Endothelial cell (in vitro differentiated cells): ENCODE measurements at regions not wholly inside any gene's neighbourhood (a gene's known extent, or its start where the extent isn't known, plus 50 kb on each side); places are given as distances from the start of the nearest gene placed in this dataset.

Source experiments
- DNase-seq: peaks from one replicate; pipeline ENCODE4 v3.0.0; 2021; ENCODE audit warnings: low spot score
- H3K27ac Mint-ChIP-seq: one replicate; pipeline ENCODE4 v1.8.0; 2021; ENCODE audit warnings: mixed read lengths, inconsistent platforms; ENCODE audit not compliant: unreplicated experiment
- H3K27me3 Mint-ChIP-seq: one replicate; pipeline ENCODE4 v1.8.0; 2021; ENCODE audit warnings: mild to moderate bottlenecking, moderate library complexity, mixed read lengths, inconsistent platforms; ENCODE audit not compliant: unreplicated experiment
- H3K36me3 Mint-ChIP-seq: one replicate; pipeline ENCODE4 v1.8.0; 2021; ENCODE audit warnings: mild to moderate bottlenecking, low read depth, mixed read lengths, inconsistent platforms; ENCODE audit not compliant: unreplicated experiment
- H3K4me1 Mint-ChIP-seq: one replicate; pipeline ENCODE4 v1.8.0; 2021; ENCODE audit warnings: mild to moderate bottlenecking, mixed read lengths, inconsistent platforms; ENCODE audit not compliant: unreplicated experiment
- H3K4me3 Mint-ChIP-seq: one replicate; pipeline ENCODE4 v1.8.0; 2021; ENCODE audit warnings: mild to moderate bottlenecking, mixed read lengths, inconsistent platforms; ENCODE audit not compliant: unreplicated experiment
- H3K9me3 Mint-ChIP-seq: one replicate; pipeline ENCODE4 v1.8.0; 2021; ENCODE audit warnings: mixed read lengths, inconsistent platforms; ENCODE audit not compliant: unreplicated experiment
- CTCF ChIP-seq: fragments of 200-600 bp; sonication (generic); IDR thresholded peaks from one replicate; pipeline ENCODE4 v1.5.0; 2021; ENCODE audit warnings: antibody characterized with exemption; ENCODE audit not compliant: unreplicated experiment

- no peak for TF ChIP-seq CTCF
- Mint-ChIP-seq H3K9me3 (no peaks in the 10 kb centered on the region), H3K27me3 (no peaks in the 10 kb centered on the region), H3K27ac (no peak overlapping the region), H3K4me1 (no peaks in the 10 kb centered on the region), H3K36me3 (no peaks in the 10 kb centered on the region), H3K4me3 (no peak overlapping the region)
- DNase-seq = no peak
Observed at GRCh38 chr4:160026721-160027120, 923.8 kb downstream of the RAPGEF2 start.

- H3K36me3 Mint-ChIP-seq = no peaks in the 10 kb centered on the region
- H3K4me3 Mint-ChIP-seq = no peak overlapping the region
- H3K27me3 Mint-ChIP-seq = no peaks in the 10 kb centered on the region
- no peaks in the 10 kb centered on the region for H3K4me1 Mint-ChIP-seq
- H3K9me3 Mint-ChIP-seq = no peaks in the 10 kb centered on the region
- no peak for TF ChIP-seq CTCF
- no peak overlapping the region for H3K27ac Mint-ChIP-seq
- no peak for DNase-seq
Observed at GRCh38 chr4:160034501-160034900, 931.6 kb downstream of the RAPGEF2 start.

GRCh38 chr4:160038615-160039014 lies 935.7 kb downstream of the RAPGEF2 start:
- H3K4me1 Mint-ChIP-seq = no peaks in the 10 kb centered on the region
- H3K36me3 Mint-ChIP-seq = no peaks in the 10 kb centered on the region
- DNase-seq = no peak
- no peak overlapping the region for H3K27ac Mint-ChIP-seq
- no peaks in the 10 kb centered on the region for H3K9me3 Mint-ChIP-seq
- H3K4me3 Mint-ChIP-seq = no peak overlapping the region
- no peaks in the 10 kb centered on the region for H3K27me3 Mint-ChIP-seq
- TF ChIP-seq CTCF = no peak

GRCh38 chr4:160044693-160045092 lies 941.8 kb downstream of the RAPGEF2 start:
- Mint-ChIP-seq H3K4me1 (no peaks in the 10 kb centered on the region), H3K4me3 (no peak overlapping the region), H3K27me3 (no peaks in the 10 kb centered on the region), H3K36me3 (no peaks in the 10 kb centered on the region), H3K9me3 (no peaks in the 10 kb centered on the region), H3K27ac (no peak overlapping the region)
- DNase-seq = no peak
- no peak for TF ChIP-seq CTCF

- Mint-ChIP-seq H3K4me1 (no peaks in the 10 kb centered on the region), H3K36me3 (no peaks in the 10 kb centered on the region), H3K27ac (no peak overlapping the region), H3K4me3 (no peak overlapping the region), H3K27me3 (no peaks in the 10 kb centered on the region), H3K9me3 (no peaks in the 10 kb centered on the region)
- no peak for TF ChIP-seq CTCF
- DNase-seq = no peak
Observed at GRCh38 chr4:160082432-160083207, 979.7 kb downstream of the RAPGEF2 start.
